H1 (cell line): ENCODE measurements at regions not wholly inside any gene's neighbourhood (a gene's known extent, or its start where the extent isn't known, plus 50 kb on each side); places are given as distances from the start of the nearest gene placed in this dataset.

ENCODE experiments used
- CTCF ChIA-PET: fragments of 300-600 bp; sonication (Branson Sonifier 250); formaldehyde crosslinking; loops from one replicate; lab custom pipeline; 2021; ENCODE audit not compliant: partially characterized antibody; lab: Charles Lee
- POLR2A ChIA-PET: fragments of 300-600 bp; sonication (Branson Sonifier 250); formaldehyde crosslinking; loops from one replicate; lab custom pipeline; 2021; ENCODE audit warnings: inconsistent platforms; ENCODE audit not compliant: partially characterized antibody; lab: Charles Lee
- DNase-seq, 2 experiments: peaks; one replicate each; pipeline versions ENCODE4 v3.0.0 to v3.0.0-alpha.2; 2010 to 2022; ENCODE audit warnings: low spot score in 2 of 2, low read depth in 1 of 2, mixed read lengths in 1 of 2
- FAIRE-seq: peaks from 2 replicates; lab custom pipeline; 2011; peaks lifted over from hg19 to GRCh38; lab: Jason Lieb, UNC
- H2AFZ ChIP-seq: 2 replicates; pipeline ENCODE4 v1.8.1; 2012; ENCODE audit warnings: low read length, inconsistent platforms
- H2AK5ac ChIP-seq: 2 replicates; pipeline ENCODE4 v1.6.1; 2013; ENCODE audit warnings: low read depth, low read length
- H2BK120ac ChIP-seq: replicated peaks from 2 replicates; pipeline ENCODE3; 2013; ENCODE audit warnings: low read depth, low read length, inconsistent platforms
- H2BK12ac ChIP-seq: 2 replicates; pipeline ENCODE4 v1.6.1; 2013; ENCODE audit warnings: low read depth, low read length
- H2BK15ac ChIP-seq: 2 replicates; pipeline ENCODE4 v1.6.1; 2013; ENCODE audit warnings: low read length
- H2BK20ac ChIP-seq: 2 replicates; pipeline ENCODE4 v1.6.1; 2013; ENCODE audit warnings: low read length
- H2BK5ac ChIP-seq: 2 replicates; pipeline ENCODE4 v1.6.1; 2013; ENCODE audit warnings: low read depth, low read length
- H3K14ac ChIP-seq: 2 replicates; pipeline ENCODE4 v1.6.1; 2013; ENCODE audit warnings: inconsistent platforms; ENCODE audit not compliant: insufficient read length
- H3K18ac ChIP-seq: 2 replicates; pipeline ENCODE4 v1.6.1; 2013; ENCODE audit warnings: low read length; ENCODE audit errors: extremely low read depth
- H3K23ac ChIP-seq: 2 replicates; pipeline ENCODE4 v1.6.1; 2013; ENCODE audit warnings: inconsistent platforms; ENCODE audit not compliant: insufficient read length
- H3K23me2 ChIP-seq: 2 replicates; pipeline ENCODE4 v1.6.1; 2013; ENCODE audit warnings: low read depth, low read length
- H3K27ac ChIP-seq: 2 replicates; pipeline ENCODE4 v1.6.1; 2011; ENCODE audit warnings: low read depth, low read length, inconsistent platforms
- H3K27me3 ChIP-seq, 4 experiments: replicated peaks in 1 of 4; 1 replicate in 1 of 4; 2 replicates in 3 of 4; pipeline versions ENCODE4 v1.6.1 to v1.8.1; 2011 to 2013; ENCODE audit warnings: low read length in 3 of 4, mild to moderate bottlenecking in 3 of 4, inconsistent platforms in 2 of 4, mixed read lengths in 2 of 4, moderate library complexity in 1 of 4; ENCODE audit not compliant: control insufficient read depth in 3 of 4, insufficient read depth in 3 of 4; ENCODE audit errors: extremely low read depth in 1 of 4
- H3K36me3 ChIP-seq, 4 experiments: 2 replicates each; pipeline versions ENCODE4 v1.6.1 to v1.8.1; 2011 to 2013; ENCODE audit warnings: mild to moderate bottlenecking in 4 of 4, low read length in 3 of 4, moderate library complexity in 2 of 4, control low read depth in 1 of 4, inconsistent platforms in 1 of 4; ENCODE audit not compliant: insufficient read depth in 4 of 4, control insufficient read depth in 2 of 4
- H3K4ac ChIP-seq: replicated peaks from 2 replicates; pipeline ENCODE3; 2013; ENCODE audit warnings: low read length, low read depth, mixed read lengths, inconsistent platforms; ENCODE audit not compliant: insufficient read length
- H3K4me1 ChIP-seq, 4 experiments: replicated peaks in 1 of 4; 1 replicate in 1 of 4; 2 replicates in 3 of 4; pipeline versions ENCODE4 v1.6.1 to v1.8.1; 2011 to 2013; ENCODE audit warnings: low read length in 3 of 4, inconsistent platforms in 2 of 4, mixed read lengths in 1 of 4; ENCODE audit not compliant: insufficient read depth in 4 of 4, control insufficient read depth in 3 of 4
- H3K4me2 ChIP-seq, 2 experiments: 2 replicates each; pipeline versions ENCODE4 v1.6.1 to v1.8.1; 2011 to 2013; ENCODE audit warnings: low read depth in 2 of 2, low read length in 2 of 2, control low read depth in 1 of 2, inconsistent platforms in 1 of 2, mild to moderate bottlenecking in 1 of 2; ENCODE audit not compliant: insufficient read depth in 1 of 2
- H3K4me3 ChIP-seq, 4 experiments: fragments of 200-600, 300-600 bp in 1 of 4; sonication (generic), shearing (Covaris generic), sonication (Bioruptor Twin) in 1 of 4; 2 replicates each; pipeline versions ENCODE4 v1.5.1 to v1.8.1; 2011 to 2016; ENCODE audit warnings: low read length in 4 of 4, low read depth in 3 of 4, control low read depth in 2 of 4, inconsistent platforms in 2 of 4, mild to moderate bottlenecking in 2 of 4, mixed read lengths in 1 of 4, moderate library complexity in 1 of 4; ENCODE audit not compliant: insufficient read depth in 2 of 4; ENCODE audit errors: extremely low read depth in 1 of 4
- H3K56ac ChIP-seq: replicated peaks from 2 replicates; pipeline ENCODE3; 2013; ENCODE audit warnings: low read depth, mild to moderate bottlenecking, mixed read lengths, low read length, inconsistent platforms; ENCODE audit not compliant: insufficient read length
- H3K79me1 ChIP-seq: 2 replicates; pipeline ENCODE4 v1.6.1; 2013; ENCODE audit warnings: low read depth, low read length, control low read depth
- H3K79me2 ChIP-seq, 2 experiments: 2 replicates each; pipeline versions ENCODE4 v1.6.1 to v1.8.1; 2012 to 2013; ENCODE audit warnings: low read length in 2 of 2, mild to moderate bottlenecking in 2 of 2, inconsistent platforms in 1 of 2; ENCODE audit not compliant: insufficient read depth in 2 of 2, control insufficient read depth in 1 of 2
- H3K9ac ChIP-seq, 4 experiments: replicated peaks in 1 of 4; 1 replicate in 1 of 4; 2 replicates in 3 of 4; pipeline versions ENCODE4 v1.6.1 to v1.8.1; 2011 to 2013; ENCODE audit warnings: low read depth in 3 of 4, low read length in 3 of 4, control low read depth in 2 of 4, mild to moderate bottlenecking in 2 of 4, moderate library complexity in 2 of 4, inconsistent platforms in 1 of 4; ENCODE audit errors: extremely low read depth in 1 of 4
- H3K9me3 ChIP-seq, 2 experiments: 2 replicates each; pipeline versions ENCODE4 v1.6.1 to v1.8.1; 2012 to 2013; ENCODE audit warnings: mild to moderate bottlenecking in 2 of 2, moderate library complexity in 2 of 2, control low read depth in 1 of 2, inconsistent platforms in 1 of 2, low read depth in 1 of 2, low read length in 1 of 2, mixed read lengths in 1 of 2; ENCODE audit not compliant: insufficient read depth in 2 of 2
- H4K20me1 ChIP-seq, 2 experiments: replicated peaks in 1 of 2; 2 replicates each; pipeline versions ENCODE3 to v1.8.1; 2011 to 2013; ENCODE audit warnings: inconsistent platforms in 2 of 2, low read length in 2 of 2, mild to moderate bottlenecking in 1 of 2; ENCODE audit not compliant: insufficient read depth in 2 of 2, control insufficient read depth in 1 of 2
- H4K5ac ChIP-seq: 2 replicates; pipeline ENCODE4 v1.6.1; 2013; ENCODE audit warnings: low read length, low read depth, mixed read lengths, inconsistent platforms; ENCODE audit not compliant: insufficient read length
- H4K8ac ChIP-seq: 2 replicates; pipeline ENCODE4 v1.8.0; 2013; ENCODE audit warnings: mild to moderate bottlenecking, moderate library complexity, low read length, inconsistent platforms; ENCODE audit not compliant: insufficient read depth; ENCODE audit errors: extremely low read depth
- H4K91ac ChIP-seq: replicated peaks from 2 replicates; pipeline ENCODE3; 2013; ENCODE audit warnings: low read length, mixed read lengths, inconsistent platforms; ENCODE audit not compliant: insufficient read length
- BACH1 ChIP-seq: IDR thresholded peaks from 2 replicates; pipeline ENCODE4 v1.6.1; 2012; ENCODE audit warnings: low read length, improper control_type of control experiment
- CBX5 ChIP-seq: fragments of 300-800, 300-1000 bp; sonication (generic); IDR thresholded peaks from 2 replicates; pipeline ENCODE4 v1.7.1; 2016; ENCODE audit warnings: antibody characterized with exemption, low read length, low read depth
- HDAC6 ChIP-seq: IDR thresholded peaks from one replicate; pipeline ENCODE4 v1.7.1; 2012; ENCODE audit warnings: low read depth, mild to moderate bottlenecking, inconsistent platforms, low read length, moderate library complexity
- KDM4A ChIP-seq: IDR thresholded peaks from one replicate; pipeline ENCODE4 v1.7.1; 2012; ENCODE audit warnings: low read depth, mild to moderate bottlenecking, moderate library complexity, low read length, inconsistent platforms; ENCODE audit not compliant: severe bottlenecking
- MAFK ChIP-seq: IDR thresholded peaks from 2 replicates; pipeline ENCODE4 v1.6.1; 2012; ENCODE audit warnings: low read depth, mild to moderate bottlenecking, improper control_type of control experiment, low read length
- POU5F1 ChIP-seq: IDR thresholded peaks from 2 replicates; pipeline ENCODE4 v1.6.1; 2011; ENCODE audit warnings: low read depth, mild to moderate bottlenecking, low read length, moderate library complexity
- RFX5 ChIP-seq: IDR thresholded peaks from 2 replicates; pipeline ENCODE4 v1.6.1; 2011; ENCODE audit warnings: low read depth, low read length, improper control_type of control experiment, borderline replicate concordance
- RNF2 ChIP-seq: fragments of 200-900, 300-1000 bp; sonication (generic); IDR thresholded peaks from 2 replicates; pipeline ENCODE4 v1.7.1; 2016; ENCODE audit warnings: borderline replicate concordance, low read depth, mild to moderate bottlenecking, antibody characterized with exemption, low read length; ENCODE audit not compliant: poor library complexity, severe bottlenecking; ENCODE audit errors: missing control alignments
- SIRT6 ChIP-seq: IDR thresholded peaks from one replicate; pipeline ENCODE4 v1.7.1; 2012; ENCODE audit warnings: low read length, inconsistent platforms
- SP1 ChIP-seq: IDR thresholded peaks from 2 replicates; pipeline ENCODE4 v1.6.1; 2011; ENCODE audit warnings: low read depth, low read length
- SP2 ChIP-seq: IDR thresholded peaks from 2 replicates; pipeline ENCODE4 v1.6.1; 2012; ENCODE audit warnings: mild to moderate bottlenecking, low read length, inconsistent platforms
- TEAD4 ChIP-seq: IDR thresholded peaks from 2 replicates; pipeline ENCODE4 v1.6.1; 2012; ENCODE audit warnings: low read depth, low read length, inconsistent platforms, mixed read lengths
- WGBS, 2 experiments: shearing (Covaris generic) in 1 of 2; methylation state at CpG; one replicate each; pipeline versions ENCODE4 v1.1.6 to v1.1.7; 2013 to 2015; ENCODE audit warnings: low lambda C conversion rate in 2 of 2, mixed read lengths in 2 of 2, inconsistent platforms in 1 of 2, low coverage in 1 of 2, missing lambda C conversion rate in 1 of 2; ENCODE audit not compliant: insufficient replicate concordance in 2 of 2, insufficient coverage in 1 of 2, insufficient read length in 1 of 2; ENCODE audit errors: extremely low coverage in 1 of 2, missing lambda C conversion rate in 1 of 2; 5-methylcytosine and 5-hydroxymethylcytosine counted together
- TF ChIP-seq, protein P1 (sequence below): IDR thresholded peaks from 2 replicates; pipeline ENCODE4 v1.6.1; 2012; ENCODE audit warnings: inconsistent platforms

GRCh38 chr6:84953111-84953755, 188.8 kb upstream of the TBX18 start:
- Histone ChIP-seq H2BK120ac (no peak overlapping the region), H3K23ac (no peak overlapping the region), H4K8ac (no peak overlapping the region), H3K27ac (no peak overlapping the region), H2AFZ (no peak overlapping the region), H3K4me2 (no peak overlapping the region), H3K14ac (no peak overlapping the region), H2AK5ac (no peak overlapping the region), H2BK20ac (no peak overlapping the region), H3K4me1 (peaks cover 0 to 3% (median under 1%) of the 10 kb centered on the region in 4 experiments; a peak in 3 of 7 replicates), H3K23me2 (no peaks in the 10 kb centered on the region), H4K91ac (no peak overlapping the region), H2BK15ac (no peak overlapping the region), H3K18ac (no peak overlapping the region), H2BK5ac (no peak overlapping the region), H3K79me1 (no peaks in the 10 kb centered on the region), H3K36me3 (no peaks in the 10 kb centered on the region), H3K9me3 (no peaks in the 10 kb centered on the region; a peak in 1 of 4 replicates), H4K5ac (no peak overlapping the region), H3K79me2 (no peaks in the 10 kb centered on the region), H3K9ac (no peak overlapping the region), H2BK12ac (no peak overlapping the region), H3K27me3 (no peaks in the 10 kb centered on the region), H3K4me3 (no peak overlapping the region), H3K56ac (no peak overlapping the region), H4K20me1 (no peaks in the 10 kb centered on the region), H3K4ac (no peak overlapping the region)
- FAIRE-seq = no peak
- POLR2A ChIA-PET = interaction anchor here (0.7 kb wide), 1 partner anchor 9 kb away, joined by 3 read pairs; no protein-coding TSS in a partner anchor
- no peak for DNase-seq
- WGBS, 2 experiments = 33% methylated on average over 2 of the region's 2 CpGs; no CpG with 5 or more reads in 1 of the 2 experiments
- CTCF ChIA-PET = interaction anchor here (0.6 to 2.1 kb wide), 5 partner anchors 15 to 547 kb away, joined by 3 to 6 read pairs (median 3); no protein-coding TSS in a partner anchor
- TF ChIP-seq KDM4A = no peak
- no peak for TF ChIP-seq POU5F1
- TF ChIP-seq RFX5 = no peak
- TF ChIP-seq SP2 = no peak
- no peak for TF ChIP-seq HDAC6
- TF ChIP-seq CBX5 = no peak
- TF ChIP-seq BACH1 = no peak
- no peak for TF ChIP-seq TEAD4
- no peak for TF ChIP-seq RNF2
- TF ChIP-seq SP1 = no peak
- TF ChIP-seq MAFK = no peak
- no peak for TF ChIP-seq SIRT6
- TF ChIP-seq, protein P1, sequence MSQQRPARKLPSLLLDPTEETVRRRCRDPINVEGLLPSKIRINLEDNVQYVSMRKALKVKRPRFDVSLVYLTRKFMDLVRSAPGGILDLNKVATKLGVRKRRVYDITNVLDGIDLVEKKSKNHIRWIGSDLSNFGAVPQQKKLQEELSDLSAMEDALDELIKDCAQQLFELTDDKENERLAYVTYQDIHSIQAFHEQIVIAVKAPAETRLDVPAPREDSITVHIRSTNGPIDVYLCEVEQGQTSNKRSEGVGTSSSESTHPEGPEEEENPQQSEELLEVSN = no peak
